NT2/D1 (cell line): ENCODE measurements at regions not wholly inside any gene's neighbourhood (a gene's known extent, or its start where the extent isn't known, plus 50 kb on each side); places are given as distances from the start of the nearest gene placed in this dataset.

Source experiments
- SUZ12 ChIP-seq: IDR thresholded peaks from 2 replicates; pipeline ENCODE4 v1.6.1; 2011; ENCODE audit not compliant: insufficient read length, insufficient read depth; ENCODE audit errors: extremely low read depth
- ZNF274 ChIP-seq: IDR thresholded peaks from 2 replicates; pipeline ENCODE4 v1.6.1; 2011; ENCODE audit warnings: mild to moderate bottlenecking, low read depth, low read length

- TF ChIP-seq SUZ12, result no peak
- no peak for TF ChIP-seq ZNF274
Measured at GRCh38 chr3:22101811-22102210, 350.8 kb upstream of the ZNF385D start.
